Neural crest cell (in vitro differentiated cells): ENCODE measurements at regions not wholly inside any gene's neighbourhood (a gene's known extent, or its start where the extent isn't known, plus 50 kb on each side); places are given as distances from the start of the nearest gene placed in this dataset.

Experiments
- DNase-seq: peaks from one replicate; pipeline ENCODE4 v3.0.0; 2021; ENCODE audit warnings: low read depth, mixed read lengths, low spot score
- H3K27ac Mint-ChIP-seq: one replicate; pipeline ENCODE4 v1.8.0; 2021; ENCODE audit warnings: mild to moderate bottlenecking, mixed read lengths; ENCODE audit not compliant: unreplicated experiment
- H3K27me3 Mint-ChIP-seq: 2 replicates; pipeline ENCODE4 v1.8.0; 2021; ENCODE audit warnings: low read depth, mild to moderate bottlenecking, mixed read lengths
- H3K36me3 Mint-ChIP-seq: 2 replicates; pipeline ENCODE4 v1.8.0; 2021; ENCODE audit warnings: low read depth, mild to moderate bottlenecking, mixed read lengths
- H3K4me1 Mint-ChIP-seq: 2 replicates; pipeline ENCODE4 v1.8.0; 2021; ENCODE audit warnings: mixed read lengths
- H3K4me3 Mint-ChIP-seq: one replicate; pipeline ENCODE4 v1.8.0; 2021; ENCODE audit warnings: mild to moderate bottlenecking, mixed read lengths
- H3K9me3 Mint-ChIP-seq: 2 replicates; pipeline ENCODE4 v1.8.0; 2021; ENCODE audit warnings: mixed read lengths
- CTCF ChIP-seq: fragments of 200-600 bp; sonication (generic); conservative IDR thresholded peaks from 2 replicates; pipeline ENCODE4 v1.5.0; 2021; ENCODE audit warnings: antibody characterized with exemption, mild to moderate bottlenecking

GRCh38 chrX:112306027-112306426 is 223.5 kb upstream of the TRPC5 start:
- H3K4me1 Mint-ChIP-seq: no peaks in the 10 kb centered on the region

GRCh38 chrX:112279940-112280339 is 197.4 kb upstream of the TRPC5 start:
- H3K27me3 Mint-ChIP-seq: no peaks in the 10 kb centered on the region
- TF ChIP-seq CTCF: no peak
- H3K4me3 Mint-ChIP-seq: no peak overlapping the region
- DNase-seq: no peak
- peaks cover 2% of the 10 kb centered on the region for H3K9me3 Mint-ChIP-seq
- H3K27ac Mint-ChIP-seq: no peak overlapping the region
- no peaks in the 10 kb centered on the region for H3K36me3 Mint-ChIP-seq
- peaks cover 5% of the 10 kb centered on the region for H3K4me1 Mint-ChIP-seq

More at GRCh38 chrX:112306027-112306426, 223.5 kb upstream of the TRPC5 start:
- Mint-ChIP-seq H3K9me3 (no peaks in the 10 kb centered on the region), H3K4me3 (no peak overlapping the region), H3K27me3 (no peaks in the 10 kb centered on the region), H3K27ac (no peak overlapping the region), H3K36me3 (no peaks in the 10 kb centered on the region)
- TF ChIP-seq CTCF: no peak
- DNase-seq: no peak

GRCh38 chrX:112270991-112271390 is 188.4 kb upstream of the TRPC5 start:
- H3K4me3 Mint-ChIP-seq: no peak overlapping the region
- H3K27me3 Mint-ChIP-seq: no peaks in the 10 kb centered on the region
- H3K36me3 Mint-ChIP-seq: no peaks in the 10 kb centered on the region
- H3K9me3 Mint-ChIP-seq: no peaks in the 10 kb centered on the region
- peaks cover 6% of the 10 kb centered on the region for H3K4me1 Mint-ChIP-seq
- DNase-seq: no peak
- TF ChIP-seq CTCF: no peak
- no peak overlapping the region for H3K27ac Mint-ChIP-seq

- no peak overlapping the region for H3K27ac Mint-ChIP-seq
- no peaks in the 10 kb centered on the region for H3K36me3 Mint-ChIP-seq
- no peak for TF ChIP-seq CTCF
- no peaks in the 10 kb centered on the region for H3K9me3 Mint-ChIP-seq
- no peak overlapping the region for H3K4me3 Mint-ChIP-seq
- no peaks in the 10 kb centered on the region for H3K27me3 Mint-ChIP-seq
- no peaks in the 10 kb centered on the region for H3K4me1 Mint-ChIP-seq
- DNase-seq: no peak
Measured at GRCh38 chrX:112266136-112266535, 183.6 kb upstream of the TRPC5 start.

GRCh38 chrX:112259375-112259774 is 176.8 kb upstream of the TRPC5 start:
- H3K27me3 Mint-ChIP-seq: no peaks in the 10 kb centered on the region
- no peaks in the 10 kb centered on the region for H3K4me1 Mint-ChIP-seq
- H3K9me3 Mint-ChIP-seq: no peaks in the 10 kb centered on the region
- no peak for DNase-seq
- TF ChIP-seq CTCF: no peak
- no peaks in the 10 kb centered on the region for H3K36me3 Mint-ChIP-seq
- no peak overlapping the region for H3K4me3 Mint-ChIP-seq
- no peak overlapping the region for H3K27ac Mint-ChIP-seq

GRCh38 chrX:112254896-112255295 is 172.3 kb upstream of the TRPC5 start:
- H3K27me3 Mint-ChIP-seq: no peaks in the 10 kb centered on the region
- DNase-seq: no peak
- no peak for TF ChIP-seq CTCF
- H3K27ac Mint-ChIP-seq: no peak overlapping the region
- H3K4me3 Mint-ChIP-seq: no peak overlapping the region
- no peaks in the 10 kb centered on the region for H3K36me3 Mint-ChIP-seq
- H3K4me1 Mint-ChIP-seq: no peaks in the 10 kb centered on the region
- no peaks in the 10 kb centered on the region for H3K9me3 Mint-ChIP-seq
